A549 (cell line): ENCODE measurements at regions not wholly inside any gene's neighbourhood (a gene's known extent, or its start where the extent isn't known, plus 50 kb on each side); places are given as distances from the start of the nearest gene placed in this dataset.

Experiments
- ATAC-seq, 2 experiments: fragments of 200-7000 bp in 1 of 2; fragments of >200 bp in 1 of 2; cut with Nextera tagmentation in 1 of 2; cut with Tn5 transposase in 1 of 2; 3 replicates each; pipeline versions ENCODE4 v1.8.0 to v1.9.1; 2018 to 2020; ENCODE audit warnings: mild to moderate bottlenecking in 1 of 2, moderate library complexity in 1 of 2
- CTCF ChIA-PET: fragments of 300-600 bp; sonication (Branson Sonifier 250); formaldehyde crosslinking; extraction: SDS; loops from one replicate; lab custom pipeline; 2021; ENCODE audit warnings: antibody characterized with exemption, inconsistent platforms; lab: Yijun Ruan, JAX
- POLR2A ChIA-PET: fragments of 350-600 bp; formaldehyde crosslinking; extraction: SDS; loops from one replicate; lab custom pipeline; 2021; ENCODE audit warnings: antibody characterized with exemption, inconsistent platforms; lab: Yijun Ruan, JAX
- DNase-seq, 2 experiments: peaks; one replicate each; pipeline versions ENCODE4 v3.0.0 to v3.0.0-alpha.2; 2011 to 2016; ENCODE audit warnings: low read depth in 1 of 2, low spot score in 1 of 2
- FAIRE-seq: peaks from 2 replicates; lab custom pipeline; 2011; peaks lifted over from hg19 to GRCh38; lab: Jason Lieb, UNC
- H3K27ac ChIP-seq, 2 experiments: fragments of >200 bp; sonication (Bioruptor Twin); formaldehyde crosslinking; 3 replicates each; pipeline ENCODE4 v1.5.1; 2016 to 2017
- H3K4me1 ChIP-seq: fragments of >200 bp; sonication (Bioruptor Twin); formaldehyde crosslinking; 3 replicates; pipeline ENCODE4 v1.6.1; 2016
- H3K4me2 ChIP-seq: fragments of >200 bp; sonication (Bioruptor Twin); formaldehyde crosslinking; 3 replicates; pipeline ENCODE4 v1.6.1; 2016
- H3K4me3 ChIP-seq: fragments of >200 bp; sonication (Bioruptor Twin); formaldehyde crosslinking; 3 replicates; pipeline ENCODE4 v1.5.1; 2016
- H3K9me3 ChIP-seq: fragments of >200 bp; sonication (Bioruptor Twin); formaldehyde crosslinking; 3 replicates; pipeline ENCODE4 v1.6.1; 2016
- CHD2 ChIP-seq: fragments of 150-350 bp; IDR thresholded peaks from 2 replicates; pipeline ENCODE4 v1.6.1; 2014; ENCODE audit warnings: low read length; ENCODE audit not compliant: partially characterized antibody
- CHD4 ChIP-seq: fragments of 200-600 bp; sonication (generic); IDR thresholded peaks from 2 replicates; pipeline ENCODE4 v1.6.1; 2016; ENCODE audit warnings: antibody characterized with exemption, mild to moderate bottlenecking, borderline replicate concordance
- E2F6 ChIP-seq: IDR thresholded peaks from 2 replicates; pipeline ENCODE4 v1.6.1; 2012; ENCODE audit warnings: low read depth, borderline replicate concordance
- EHMT2 ChIP-seq: fragments of 200-600 bp; sonication (generic); IDR thresholded peaks from 2 replicates; pipeline ENCODE4 v1.6.1; 2016; ENCODE audit warnings: antibody characterized with exemption, low read depth, mild to moderate bottlenecking, moderate library complexity
- HDAC2 ChIP-seq: fragments of 200-600 bp; sonication (generic); IDR thresholded peaks from 2 replicates; pipeline ENCODE4 v1.6.1; 2016
- HEYL ChIP-seq: fragments of 250-450 bp; sonication (Bioruptor Pico); IDR thresholded peaks from 2 replicates; pipeline ENCODE4 v1.8.0; 2021; ENCODE audit warnings: mild to moderate bottlenecking, moderate library complexity
- HMGXB4 ChIP-seq: fragments of 250-450 bp; sonication (Bioruptor Pico); IDR thresholded peaks from 2 replicates; pipeline ENCODE4 v1.5.0; 2021; ENCODE audit warnings: mild to moderate bottlenecking, moderate library complexity, borderline replicate concordance
- JUN ChIP-seq, 2 experiments: fragments of >200 bp; sonication (Bioruptor Twin); formaldehyde crosslinking; IDR thresholded peaks; 2 replicates in 1 of 2; 3 replicates in 1 of 2; pipeline ENCODE4 v1.6.1; 2016 to 2017
- MAFK ChIP-seq: fragments of 450-650 bp; IDR thresholded peaks from 2 replicates; pipeline ENCODE4 v1.6.1; 2014; ENCODE audit not compliant: partially characterized antibody
- MAX ChIP-seq: IDR thresholded peaks from 2 replicates; pipeline ENCODE4 v1.6.1; 2012
- NPAS2 ChIP-seq: fragments of 250-450 bp; sonication (Bioruptor Pico); IDR thresholded peaks from 2 replicates; pipeline ENCODE4 v1.8.0; 2022; ENCODE audit warnings: mild to moderate bottlenecking, moderate library complexity, borderline replicate concordance
- PBX3 ChIP-seq: IDR thresholded peaks from 2 replicates; pipeline ENCODE4 v1.6.1; 2012
- POLR2A ChIP-seq: IDR thresholded peaks from 2 replicates; pipeline ENCODE4 v1.6.1; 2012; ENCODE audit warnings: mild to moderate bottlenecking, low read length
- RAD21 ChIP-seq, 2 experiments: fragments of >200 bp in 1 of 2; sonication (Bioruptor Twin) in 1 of 2; formaldehyde crosslinking in 1 of 2; IDR thresholded peaks in 1 of 2; conservative IDR thresholded peaks in 1 of 2; 2 replicates in 1 of 2; 3 replicates in 1 of 2; pipeline ENCODE4 v1.6.1; 2012 to 2018; ENCODE audit warnings: inconsistent platforms in 1 of 2
- RCOR1 ChIP-seq: fragments of 150-350 bp; IDR thresholded peaks from 2 replicates; pipeline ENCODE4 v1.6.1; 2014; ENCODE audit warnings: antibody characterized with exemption, low read length, low read depth
- REST ChIP-seq: fragments of 200-600 bp; sonication (generic); IDR thresholded peaks from 2 replicates; pipeline ENCODE4 v1.6.1; 2016; ENCODE audit warnings: antibody characterized with exemption, mild to moderate bottlenecking, moderate library complexity
- RFX5 ChIP-seq: fragments of 450-650 bp; IDR thresholded peaks from 2 replicates; pipeline ENCODE4 v1.7.1; 2014; ENCODE audit warnings: antibody characterized with exemption, mild to moderate bottlenecking, moderate library complexity
- SMC3 ChIP-seq: fragments of >200 bp; sonication (Bioruptor Twin); formaldehyde crosslinking; IDR thresholded peaks from 3 replicates; pipeline ENCODE4 v1.6.1; 2018; ENCODE audit warnings: inconsistent platforms
- SREBF2 ChIP-seq: fragments of 450-650 bp; IDR thresholded peaks from 2 replicates; pipeline ENCODE4 v1.6.1; 2014; ENCODE audit warnings: mild to moderate bottlenecking, moderate library complexity
- TFCP2L1 ChIP-seq: fragments of 250-450 bp; sonication (Bioruptor Pico); IDR thresholded peaks from 2 replicates; pipeline ENCODE4 v1.5.0; 2021; ENCODE audit warnings: mild to moderate bottlenecking
- TP53 ChIP-seq: fragments of 250-450 bp; sonication (Bioruptor Pico); IDR thresholded peaks from 2 replicates; pipeline ENCODE4 v1.5.0; 2021; ENCODE audit warnings: mild to moderate bottlenecking, moderate library complexity
- ZC3H11A ChIP-seq: fragments of 450-650 bp; IDR thresholded peaks from 2 replicates; pipeline ENCODE4 v1.6.1; 2014; ENCODE audit warnings: antibody characterized with exemption, mild to moderate bottlenecking
- WGBS: methylation state at CpG from one replicate; pipeline ENCODE4 v1.1.6; 2017; ENCODE audit errors: missing lambda C conversion rate; 5-methylcytosine and 5-hydroxymethylcytosine counted together

- ATAC-seq (no peak), DNase-seq (no peak), FAIRE-seq (no peak)
- Histone ChIP-seq H3K4me2 (no peak overlapping the region), H3K4me3 (no peak overlapping the region), H3K4me1 (0 out of 3 replicates have a peak, but pooled peaks cover 4% of the 10 kb centered on the region), H3K27ac (no peak overlapping the region), H3K9me3 (no peaks in the 10 kb centered on the region)
- TF ChIP-seq RAD21 (conservative IDR thresholded peaks at IDR 0.05 in 1 of 2, IDR thresholded peaks at IDR 0.05 in 1 of 2) (no peak), REST (no peak), JUN (IDR thresholded peaks at IDR 0.05) (no peak), SREBF2 (no peak), RCOR1 (no peak), MAX (no peak), POLR2A (no peak), SMC3 (no peak), EHMT2 (no peak), HEYL (CRISPR knock-in tag) (no peak), ZC3H11A (no peak), TP53 (no peak), MAFK (no peak), HDAC2 (no peak)
- WGBS: 73% methylated on average over 18 of the region's 19 CpGs
- ChIA-PET CTCF (interaction anchor here (1.1 to 1.4 kb wide), 2 partner anchors 21 to 250 kb away, joined by 4 to 6 read pairs; partner anchors contain the start of gene FOXD2), POLR2A (no interaction called here)
Observed at GRCh38 chr1:47688461-47689296, 250.8 kb downstream of the FOXD2 start.

GRCh38 chr1:47689894-47690293 lies 252.1 kb downstream of the FOXD2 start:
- TF ChIP-seq CHD2 (no peak), RFX5 (no peak), HMGXB4 (no peak), NPAS2 (CRISPR knock-in tag) (no peak), TFCP2L1 (CRISPR knock-in tag) (no peak), E2F6 (no peak), RAD21 (conservative IDR thresholded peaks at IDR 0.05 in 1 of 2, IDR thresholded peaks at IDR 0.05 in 1 of 2) (no peak), CHD4 (no peak), ZC3H11A (no peak), PBX3 (no peak), POLR2A (no peak)
- ATAC-seq (no peak), FAIRE-seq (no peak), DNase-seq (no peak)
- ChIA-PET CTCF (no interaction called here), POLR2A (no interaction called here)
- no peaks in the 10 kb centered on the region for H3K9me3 ChIP-seq
- H3K4me1 ChIP-seq: 0 out of 3 replicates have a peak, but pooled peaks cover 2% of the 10 kb centered on the region
- H3K4me3 ChIP-seq: no peak overlapping the region
- H3K27ac ChIP-seq: no peak overlapping the region
- H3K4me2 ChIP-seq: no peak overlapping the region
- WGBS: 89% methylated on average over 11 of the region's 11 CpGs
